WTC11 (cell line): ENCODE measurements at regions not wholly inside any gene's neighbourhood (a gene's known extent, or its start where the extent isn't known, plus 50 kb on each side); places are given as distances from the start of the nearest gene placed in this dataset.

Experiments
- ATAC-seq: fragments of 200-7000 bp; cut with Tn5 transposase; 2 replicates; pipeline ENCODE4 v1.10.0; 2021; ENCODE audit warnings: mild to moderate bottlenecking, moderate library complexity
- CTCF ChIA-PET: fragments of 300-600 bp; sonication (Branson Sonifier 250); formaldehyde crosslinking; loops from one replicate; lab custom pipeline; 2021; ENCODE audit warnings: antibody characterized with exemption; lab: Charles Lee
- POLR2A ChIA-PET: fragments of 350-600 bp; sonication (Branson Sonifier 250); formaldehyde crosslinking; loops from one replicate; lab custom pipeline; 2021; ENCODE audit warnings: antibody characterized with exemption; lab: Charles Lee
- DNase-seq: peaks from one replicate; pipeline ENCODE4 v3.0.0; 2021; ENCODE audit warnings: low spot score
- H3K27ac Mint-ChIP-seq: 2 replicates; pipeline ENCODE4 v1.8.0; 2021; ENCODE audit warnings: mixed read lengths
- H3K27me3 Mint-ChIP-seq: 2 replicates; pipeline ENCODE4 v1.8.0; 2021; ENCODE audit warnings: low read depth, mild to moderate bottlenecking, moderate library complexity, mixed read lengths
- H3K36me3 Mint-ChIP-seq: 2 replicates; pipeline ENCODE4 v1.8.0; 2021; ENCODE audit warnings: mixed read lengths
- H3K4me1 Mint-ChIP-seq: 2 replicates; pipeline ENCODE4 v1.8.0; 2022; ENCODE audit warnings: mixed read lengths
- H3K4me3 Mint-ChIP-seq: 2 replicates; pipeline ENCODE4 v1.8.0; 2021; ENCODE audit warnings: mild to moderate bottlenecking, moderate library complexity, mixed read lengths
- H3K9me3 Mint-ChIP-seq: 2 replicates; pipeline ENCODE4 v1.8.0; 2021; ENCODE audit warnings: mixed read lengths
- AFF4 ChIP-seq: sonication (generic); formaldehyde crosslinking; IDR thresholded peaks from 2 replicates; pipeline ENCODE4 v1.8.1; 2023; ENCODE audit warnings: mild to moderate bottlenecking, missing genetic modification reagents, borderline replicate concordance
- ATF2 ChIP-seq: sonication (generic); formaldehyde crosslinking; IDR thresholded peaks from 2 replicates; pipeline ENCODE4 v1.8.1; 2022; ENCODE audit warnings: low read depth, missing genetic modification reagents, borderline replicate concordance
- ATF6 ChIP-seq: sonication (generic); formaldehyde crosslinking; IDR thresholded peaks from 2 replicates; pipeline ENCODE4 v1.8.1; 2023; ENCODE audit warnings: mild to moderate bottlenecking, missing genetic modification reagents
- CREB1 ChIP-seq: sonication (generic); formaldehyde crosslinking; IDR thresholded peaks from 2 replicates; pipeline ENCODE4 v1.8.0; 2023; ENCODE audit warnings: mild to moderate bottlenecking, missing genetic modification reagents
- E2F1 ChIP-seq: sonication (generic); formaldehyde crosslinking; IDR thresholded peaks from 2 replicates; pipeline ENCODE4 v1.8.0; 2022; ENCODE audit warnings: mild to moderate bottlenecking, missing genetic modification reagents
- ELF4 ChIP-seq: sonication (generic); formaldehyde crosslinking; IDR thresholded peaks from 2 replicates; pipeline ENCODE4 v1.8.1; 2022; ENCODE audit warnings: low read depth, mild to moderate bottlenecking, moderate library complexity, missing genetic modification reagents
- IRF1 ChIP-seq: sonication (generic); formaldehyde crosslinking; IDR thresholded peaks from 2 replicates; pipeline ENCODE4 v1.8.0; 2023; ENCODE audit warnings: missing genetic modification reagents
- MLX ChIP-seq: sonication (generic); formaldehyde crosslinking; IDR thresholded peaks from 2 replicates; pipeline ENCODE4 v1.8.1; 2023; ENCODE audit warnings: mild to moderate bottlenecking, missing genetic modification reagents, moderate library complexity
- MYBL2 ChIP-seq: sonication (generic); formaldehyde crosslinking; IDR thresholded peaks from 2 replicates; pipeline ENCODE4 v1.8.1; 2023; ENCODE audit warnings: mild to moderate bottlenecking, moderate library complexity, missing genetic modification reagents
- NFE2L1 ChIP-seq: sonication (generic); formaldehyde crosslinking; IDR thresholded peaks from 2 replicates; pipeline ENCODE4 v1.8.1; 2023; ENCODE audit warnings: missing genetic modification reagents
- NFYB ChIP-seq: sonication (generic); formaldehyde crosslinking; conservative IDR thresholded peaks from 2 replicates; pipeline ENCODE4 v1.8.0; 2022; ENCODE audit warnings: low read depth, missing genetic modification reagents
- OVOL2 ChIP-seq: fragments of 250-450 bp; sonication (Bioruptor Pico); IDR thresholded peaks from 2 replicates; pipeline ENCODE4 v1.9.0; 2021; ENCODE audit warnings: mild to moderate bottlenecking, borderline replicate concordance
- TP53 ChIP-seq: sonication (generic); formaldehyde crosslinking; IDR thresholded peaks from 2 replicates; pipeline ENCODE4 v1.8.1; 2023; ENCODE audit warnings: mild to moderate bottlenecking, missing genetic modification reagents
- ZNF121 ChIP-seq: sonication (generic); formaldehyde crosslinking; IDR thresholded peaks from 2 replicates; pipeline ENCODE4 v1.8.0; 2023; ENCODE audit warnings: missing genetic modification reagents
- ZNF317 ChIP-seq: sonication (generic); formaldehyde crosslinking; IDR thresholded peaks from 2 replicates; pipeline ENCODE4 v1.8.1; 2023; ENCODE audit warnings: low read depth, mild to moderate bottlenecking, moderate library complexity, missing genetic modification reagents, borderline replicate concordance
- ZSCAN18 ChIP-seq: fragments of 250-450 bp; sonication (Bioruptor Pico); IDR thresholded peaks from 2 replicates; pipeline ENCODE4 v2.1.2; 2022; ENCODE audit warnings: mild to moderate bottlenecking, moderate library complexity

- Mint-ChIP-seq H3K4me1 (peaks cover 36% of the 10 kb centered on the region), H3K27me3 (peaks cover 53% of the 10 kb centered on the region), H3K4me3 (no peak overlapping the region), H3K36me3 (no peaks in the 10 kb centered on the region), H3K9me3 (0 out of 2 replicates have a peak, but pooled peaks cover 3% of the 10 kb centered on the region), H3K27ac (no peak overlapping the region)
- ChIA-PET POLR2A (no interaction called here), CTCF (no interaction called here)
- no peak for ATAC-seq
- no peak for DNase-seq
- TF ChIP-seq ZNF121 (no peak), NFE2L1 (no peak), ATF2 (CRISPR knock-in tag) (no peak), NFYB (no peak), ZNF317 (no peak), ATF6 (CRISPR knock-in tag) (no peak), AFF4 (CRISPR knock-in tag) (no peak), OVOL2 (CRISPR knock-in tag) (no peak), CREB1 (no peak), TP53 (no peak), MLX (CRISPR knock-in tag) (no peak), MYBL2 (CRISPR knock-in tag) (no peak), E2F1 (CRISPR knock-in tag) (no peak), ELF4 (CRISPR knock-in tag) (no peak)
These were observed 76.5 kb downstream of the S1PR1 start for GRCh38 chr1:101313356-101313755.

GRCh38 chr1:101314244-101314643 is 77.4 kb downstream of the S1PR1 start:
- Mint-ChIP-seq H3K27ac (no peak overlapping the region), H3K36me3 (no peaks in the 10 kb centered on the region), H3K4me1 (peaks cover 32% of the 10 kb centered on the region), H3K9me3 (0 out of 2 replicates have a peak, but pooled peaks cover 3% of the 10 kb centered on the region), H3K4me3 (no peak overlapping the region), H3K27me3 (peaks cover 53% of the 10 kb centered on the region)
- DNase-seq = no peak
- POLR2A ChIA-PET = no interaction called here
- TF ChIP-seq IRF1 (no peak), ZSCAN18 (CRISPR knock-in tag) (no peak)
- CTCF ChIA-PET = interaction anchor here (0.9 to 1.8 kb wide), 2 partner anchors 44 to 124 kb away, joined by 3 to 9 read pairs; no protein-coding TSS in a partner anchor
- no peak for ATAC-seq
